MM.1S (cell line): ENCODE measurements at regions not wholly inside any gene's neighbourhood (a gene's known extent, or its start where the extent isn't known, plus 50 kb on each side); places are given as distances from the start of the nearest gene placed in this dataset.

Source experiments
- DNase-seq: peaks from one replicate; pipeline ENCODE4 v3.0.0-alpha.2; 2015
- H2AFZ ChIP-seq: fragments of 300-600 bp; sonication (generic); 2 replicates; pipeline ENCODE4 v1.6.0; 2016; ENCODE audit warnings: antibody characterized with exemption, low read length
- H3F3A ChIP-seq: fragments of 300-600 bp; sonication (generic); 2 replicates; pipeline ENCODE4 v1.6.1; 2016; ENCODE audit warnings: mild to moderate bottlenecking, antibody characterized with exemption, low read length, moderate library complexity, mixed read lengths; ENCODE audit not compliant: insufficient read depth
- H3K27ac ChIP-seq: fragments of 300-600 bp; sonication (generic); 2 replicates; pipeline ENCODE4 v1.5.1; 2016; ENCODE audit warnings: mild to moderate bottlenecking, low read length
- H3K27me3 ChIP-seq: fragments of 300-600 bp; sonication (generic); replicated peaks from 2 replicates; pipeline ENCODE4 v1.6.0; 2016; ENCODE audit warnings: low read length; ENCODE audit not compliant: insufficient read depth
- H3K36me3 ChIP-seq: fragments of 300-600 bp; sonication (generic); replicated peaks from 2 replicates; pipeline ENCODE4 v1.6.1; 2016; ENCODE audit warnings: mild to moderate bottlenecking, low read length, mixed read lengths; ENCODE audit not compliant: insufficient read depth
- H3K4me1 ChIP-seq: fragments of 300-600 bp; sonication (generic); 2 replicates; pipeline ENCODE4 v1.6.1; 2016; ENCODE audit warnings: low read length, mixed read lengths
- H3K4me2 ChIP-seq: fragments of 300-600 bp; sonication (generic); 2 replicates; pipeline ENCODE4 v1.6.0; 2016; ENCODE audit warnings: low read depth, low read length
- H3K4me3 ChIP-seq: fragments of 300-600 bp; sonication (generic); 2 replicates; pipeline ENCODE4 v1.5.1; 2016; ENCODE audit warnings: low read length, mixed read lengths
- H3K79me2 ChIP-seq: fragments of 300-600 bp; sonication (generic); 2 replicates; pipeline ENCODE4 v1.6.1; 2016; ENCODE audit warnings: mixed run types, low read length, mixed read lengths
- H3K9ac ChIP-seq: fragments of 300-600 bp; sonication (generic); 2 replicates; pipeline ENCODE4 v1.6.1; 2016; ENCODE audit warnings: low read length, mixed read lengths
- H3K9me2 ChIP-seq: fragments of 300-600 bp; sonication (generic); replicated peaks from 2 replicates; pipeline ENCODE4 v1.6.1; 2016; ENCODE audit warnings: mild to moderate bottlenecking, low read length, mixed read lengths; ENCODE audit not compliant: insufficient read depth
- H3K9me3 ChIP-seq: fragments of 300-600 bp; sonication (generic); replicated peaks from 2 replicates; pipeline ENCODE4 v1.6.1; 2016; ENCODE audit warnings: mild to moderate bottlenecking, low read length, mixed read lengths; ENCODE audit not compliant: insufficient read depth
- H4K20me1 ChIP-seq: fragments of 300-600 bp; sonication (generic); 2 replicates; pipeline ENCODE4 v1.6.1; 2016; ENCODE audit warnings: mild to moderate bottlenecking, low read length, moderate library complexity, mixed read lengths; ENCODE audit not compliant: insufficient read depth
- CTCF ChIP-seq: fragments of 300-600 bp; sonication (generic); IDR thresholded peaks from 2 replicates; pipeline ENCODE4 v1.5.1; 2016; ENCODE audit warnings: antibody characterized with exemption, low read length, mixed read lengths
- EZH2 ChIP-seq: fragments of 300-600 bp; sonication (generic); optimal IDR thresholded peaks from 2 replicates; pipeline ENCODE3; 2017; ENCODE audit warnings: low read depth, mild to moderate bottlenecking, antibody characterized with exemption, low read length, mixed read lengths
- EZH2phosphoT487 ChIP-seq: fragments of 300-600 bp; sonication (generic); IDR thresholded peaks from 2 replicates; pipeline ENCODE4 v1.6.1; 2018; ENCODE audit warnings: antibody characterized with exemption, low read length

- Histone ChIP-seq H3K4me1 (no peaks in the 10 kb centered on the region), H3K9ac (no peak overlapping the region), H3F3A (no peaks in the 10 kb centered on the region), H3K4me3 (no peak overlapping the region), H3K36me3 (no peaks in the 10 kb centered on the region), H3K4me2 (no peak overlapping the region), H3K79me2 (no peaks in the 10 kb centered on the region), H3K9me3 (no peaks in the 10 kb centered on the region; the same call in 1 of the 2 replicates), H3K27me3 (no peaks in the 10 kb centered on the region), H2AFZ (no peak overlapping the region), H3K9me2 (no peaks in the 10 kb centered on the region), H4K20me1 (no peaks in the 10 kb centered on the region), H3K27ac (no peak overlapping the region)
- TF ChIP-seq EZH2 (no peak), EZH2phosphoT487 (no peak), CTCF (no peak)
- no peak for DNase-seq
Observed at GRCh38 chr7:81008901-81009300, 90.0 kb upstream of the SEMA3C start.

GRCh38 chr7:81007051-81007450, 88.2 kb upstream of the SEMA3C start:
- H3F3A ChIP-seq: no peaks in the 10 kb centered on the region
- no peak overlapping the region for H2AFZ ChIP-seq
- H3K79me2 ChIP-seq: no peaks in the 10 kb centered on the region
- H3K36me3 ChIP-seq: no peaks in the 10 kb centered on the region
- DNase-seq: no peak
- TF ChIP-seq CTCF: no peak
- TF ChIP-seq EZH2: no peak
- TF ChIP-seq EZH2phosphoT487: no peak
- H3K4me1 ChIP-seq: no peaks in the 10 kb centered on the region
- no peaks in the 10 kb centered on the region for H3K9me2 ChIP-seq
- H3K4me2 ChIP-seq: no peak overlapping the region
- H3K9me3 ChIP-seq: no peaks in the 10 kb centered on the region; the same call in 1 of the 2 replicates
- H3K4me3 ChIP-seq: no peak overlapping the region
- no peak overlapping the region for H3K9ac ChIP-seq
- H3K27me3 ChIP-seq: no peaks in the 10 kb centered on the region
- H3K27ac ChIP-seq: no peak overlapping the region
- no peaks in the 10 kb centered on the region for H4K20me1 ChIP-seq

GRCh38 chr7:81005254-81005653, 86.4 kb upstream of the SEMA3C start:
- no peaks in the 10 kb centered on the region for H3F3A ChIP-seq

More at GRCh38 chr7:81005254-81005653, 86.4 kb upstream of the SEMA3C start:
- Histone ChIP-seq H3K27me3 (no peaks in the 10 kb centered on the region), H2AFZ (no peak overlapping the region), H3K4me1 (no peaks in the 10 kb centered on the region), H3K9me2 (no peaks in the 10 kb centered on the region), H3K9me3 (no peaks in the 10 kb centered on the region), H3K4me2 (no peak overlapping the region), H3K9ac (no peak overlapping the region), H4K20me1 (no peaks in the 10 kb centered on the region), H3K4me3 (no peak overlapping the region), H3K79me2 (no peaks in the 10 kb centered on the region), H3K36me3 (no peaks in the 10 kb centered on the region), H3K27ac (no peak overlapping the region)
- no peak for DNase-seq
- TF ChIP-seq CTCF (no peak), EZH2 (no peak), EZH2phosphoT487 (no peak)
